ENCODE measurements at regions not wholly inside any gene's neighbourhood (a gene's known extent, or its start where the extent isn't known, plus 50 kb on each side); places are given as distances from the start of the nearest gene placed in this dataset.

DNA sequence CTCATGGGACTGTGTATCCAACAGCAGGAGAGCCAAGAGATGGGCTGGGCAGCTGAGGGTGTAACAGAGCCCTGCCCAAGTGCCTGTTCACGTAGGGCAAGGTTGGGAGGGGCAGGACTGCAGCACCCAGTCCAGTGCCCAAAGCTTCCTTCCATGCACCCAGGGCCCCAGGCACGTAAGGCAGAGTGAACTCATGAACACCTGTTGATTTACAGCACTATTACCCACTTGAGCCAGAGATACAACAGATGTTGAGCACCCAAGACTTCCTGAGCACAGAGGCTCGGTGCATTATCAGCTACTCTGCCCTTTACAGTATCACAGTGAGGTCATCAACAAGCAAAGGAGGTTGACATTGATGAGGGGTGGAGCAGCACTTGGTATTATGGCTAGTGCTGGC is 50.2 kb upstream of the FHL2 start:
- Mint-ChIP-seq H3K9me3 (no peaks in the 10 kb centered on the region), H3K4me3 (no peak overlapping the region), H3K4me1 (no peaks in the 10 kb centered on the region), H3K36me3 (ENCODE audit: low read depth) (no peaks in the 10 kb centered on the region), H3K27me3 (ENCODE audit: insufficient read depth) (no peaks in the 10 kb centered on the region), H3K27ac (no peak overlapping the region)
- no peaks in the 10 kb centered on the region for H3K36me3 ChIP-seq (ENCODE audit: control insufficient read depth, insufficient read depth, low read length)
- H3K4me3 ChIP-seq (ENCODE audit: low read length), result no peak overlapping the region
- no peaks in the 10 kb centered on the region for H3K4me1 ChIP-seq (ENCODE audit: control insufficient read depth, insufficient read depth, low read length)
- no peak overlapping the region for H3K27ac ChIP-seq (ENCODE audit: low read depth, low read length)
- H3K9ac ChIP-seq (ENCODE audit: extremely low read depth, low read length, poor library complexity, severe bottlenecking), result no peak overlapping the region
- WGBS, 2 experiments (ENCODE audit: insufficient coverage in 1 of 2, insufficient read length in 1 of 2), result 94 to 100% methylated on average over 1 to 3 of the region's 3 CpGs
- TF ChIP-seq, protein P1, sequence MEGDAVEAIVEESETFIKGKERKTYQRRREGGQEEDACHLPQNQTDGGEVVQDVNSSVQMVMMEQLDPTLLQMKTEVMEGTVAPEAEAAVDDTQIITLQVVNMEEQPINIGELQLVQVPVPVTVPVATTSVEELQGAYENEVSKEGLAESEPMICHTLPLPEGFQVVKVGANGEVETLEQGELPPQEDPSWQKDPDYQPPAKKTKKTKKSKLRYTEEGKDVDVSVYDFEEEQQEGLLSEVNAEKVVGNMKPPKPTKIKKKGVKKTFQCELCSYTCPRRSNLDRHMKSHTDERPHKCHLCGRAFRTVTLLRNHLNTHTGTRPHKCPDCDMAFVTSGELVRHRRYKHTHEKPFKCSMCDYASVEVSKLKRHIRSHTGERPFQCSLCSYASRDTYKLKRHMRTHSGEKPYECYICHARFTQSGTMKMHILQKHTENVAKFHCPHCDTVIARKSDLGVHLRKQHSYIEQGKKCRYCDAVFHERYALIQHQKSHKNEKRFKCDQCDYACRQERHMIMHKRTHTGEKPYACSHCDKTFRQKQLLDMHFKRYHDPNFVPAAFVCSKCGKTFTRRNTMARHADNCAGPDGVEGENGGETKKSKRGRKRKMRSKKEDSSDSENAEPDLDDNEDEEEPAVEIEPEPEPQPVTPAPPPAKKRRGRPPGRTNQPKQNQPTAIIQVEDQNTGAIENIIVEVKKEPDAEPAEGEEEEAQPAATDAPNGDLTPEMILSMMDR (conservative IDR thresholded peaks at IDR 0.05), result no peak
- H3K27me3 ChIP-seq (ENCODE audit: control insufficient read depth, insufficient read depth, low read length, poor library complexity, severe bottlenecking), result no peaks in the 10 kb centered on the region
- H3K9me3 ChIP-seq (ENCODE audit: control insufficient read depth, low read length), result no peaks in the 10 kb centered on the region
- no peak for DNase-seq

All from endodermal cell (in vitro differentiated cells).